Type B pancreatic cell (in vitro differentiated cells): ENCODE measurements at regions not wholly inside any gene's neighbourhood (a gene's known extent, or its start where the extent isn't known, plus 50 kb on each side); places are given as distances from the start of the nearest gene placed in this dataset.

Experiments used
- DNase-seq: peaks from one replicate; pipeline ENCODE4 v3.0.0; 2021; ENCODE audit warnings: mixed read lengths; ENCODE audit not compliant: unreplicated experiment; ENCODE audit errors: extremely low spot score
- H3K27ac Mint-ChIP-seq: 2 replicates; pipeline ENCODE4 v1.8.0; 2021; ENCODE audit warnings: mild to moderate bottlenecking, mixed read lengths
- H3K27me3 Mint-ChIP-seq: 2 replicates; pipeline ENCODE4 v1.8.0; 2021; ENCODE audit warnings: mixed read lengths
- H3K36me3 Mint-ChIP-seq: 2 replicates; pipeline ENCODE4 v1.8.0; 2021; ENCODE audit warnings: mixed read lengths
- H3K4me1 Mint-ChIP-seq: one replicate; pipeline ENCODE4 v1.8.0; 2021; ENCODE audit warnings: mixed read lengths; ENCODE audit not compliant: unreplicated experiment
- H3K4me3 Mint-ChIP-seq: 2 replicates; pipeline ENCODE4 v1.8.0; 2021; ENCODE audit warnings: mild to moderate bottlenecking, mixed read lengths
- H3K9me3 Mint-ChIP-seq: 2 replicates; pipeline ENCODE4 v1.8.0; 2021; ENCODE audit warnings: mixed read lengths
- TF ChIP-seq, protein P1 (sequence below): fragments of 200-600 bp; sonication (generic); conservative IDR thresholded peaks from 2 replicates; pipeline ENCODE4 v1.5.0; 2021; ENCODE audit warnings: antibody characterized with exemption, mild to moderate bottlenecking

DNA sequence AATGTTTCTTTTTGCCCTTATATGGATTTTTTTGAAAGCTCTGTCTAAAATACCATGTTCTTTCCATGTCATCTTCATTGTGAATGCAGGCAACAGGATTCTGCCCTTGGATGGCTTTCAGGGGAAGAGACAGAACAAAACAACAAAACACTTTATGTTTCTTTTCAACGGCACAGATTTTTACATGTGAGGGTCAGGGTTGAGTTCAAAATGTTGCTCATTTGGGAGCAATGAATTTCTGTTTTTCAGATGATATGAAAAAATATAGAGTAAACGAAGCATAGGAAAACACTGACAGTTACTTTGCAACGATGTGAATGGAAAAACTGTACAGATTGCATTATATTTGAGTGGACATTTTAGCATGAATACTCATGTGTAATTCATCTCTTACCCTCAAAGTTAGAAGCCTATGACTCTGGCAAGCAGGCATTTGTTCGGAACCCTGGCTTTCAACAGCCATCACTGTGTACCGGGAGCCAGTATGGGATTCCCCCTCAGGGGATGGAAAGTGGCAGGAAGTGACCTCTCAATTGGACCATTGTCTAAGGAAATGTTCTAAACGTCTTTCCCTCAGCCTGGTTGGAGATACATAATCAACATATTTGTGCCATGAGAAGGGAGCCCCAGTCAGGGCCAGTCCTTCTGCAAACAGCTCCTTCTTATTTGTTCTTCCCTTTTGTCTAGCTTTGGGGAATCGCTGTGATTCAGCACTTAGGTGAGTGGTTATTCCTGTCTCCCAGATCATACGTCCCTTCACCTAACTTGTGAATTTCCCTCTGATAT, 153.9 kb upstream of the MEF2C start:
- Mint-ChIP-seq H3K4me1 (peaks cover 19% of the 10 kb centered on the region), H3K9me3 (peaks cover 5% of the 10 kb centered on the region), H3K27ac (no peak overlapping the region), H3K27me3 (peaks cover 28% of the 10 kb centered on the region), H3K4me3 (no peak overlapping the region), H3K36me3 (no peaks in the 10 kb centered on the region)
- DNase-seq = no peak
- TF ChIP-seq, protein P1, sequence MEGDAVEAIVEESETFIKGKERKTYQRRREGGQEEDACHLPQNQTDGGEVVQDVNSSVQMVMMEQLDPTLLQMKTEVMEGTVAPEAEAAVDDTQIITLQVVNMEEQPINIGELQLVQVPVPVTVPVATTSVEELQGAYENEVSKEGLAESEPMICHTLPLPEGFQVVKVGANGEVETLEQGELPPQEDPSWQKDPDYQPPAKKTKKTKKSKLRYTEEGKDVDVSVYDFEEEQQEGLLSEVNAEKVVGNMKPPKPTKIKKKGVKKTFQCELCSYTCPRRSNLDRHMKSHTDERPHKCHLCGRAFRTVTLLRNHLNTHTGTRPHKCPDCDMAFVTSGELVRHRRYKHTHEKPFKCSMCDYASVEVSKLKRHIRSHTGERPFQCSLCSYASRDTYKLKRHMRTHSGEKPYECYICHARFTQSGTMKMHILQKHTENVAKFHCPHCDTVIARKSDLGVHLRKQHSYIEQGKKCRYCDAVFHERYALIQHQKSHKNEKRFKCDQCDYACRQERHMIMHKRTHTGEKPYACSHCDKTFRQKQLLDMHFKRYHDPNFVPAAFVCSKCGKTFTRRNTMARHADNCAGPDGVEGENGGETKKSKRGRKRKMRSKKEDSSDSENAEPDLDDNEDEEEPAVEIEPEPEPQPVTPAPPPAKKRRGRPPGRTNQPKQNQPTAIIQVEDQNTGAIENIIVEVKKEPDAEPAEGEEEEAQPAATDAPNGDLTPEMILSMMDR = no peak

DNA sequence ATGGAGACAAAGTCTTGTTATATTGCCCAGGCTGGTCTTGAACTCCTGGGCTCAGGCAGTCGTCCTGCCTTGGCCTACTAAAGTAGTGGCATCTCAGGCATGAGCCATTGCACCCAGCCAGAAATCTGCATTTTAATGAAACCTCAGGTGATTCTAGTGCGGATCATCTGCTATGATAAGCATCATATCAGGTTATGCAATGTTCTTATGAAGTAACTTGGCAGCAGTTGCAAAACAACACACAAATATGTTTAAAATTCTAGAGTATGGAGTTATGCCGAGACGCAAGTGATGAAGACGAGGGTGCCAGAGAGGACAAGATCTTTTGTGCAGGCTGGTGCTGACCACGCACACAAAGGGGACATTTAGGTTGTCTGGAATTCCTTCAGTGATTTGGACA, 153.2 kb upstream of the MEF2C start:
- no peak for DNase-seq
- Mint-ChIP-seq H3K4me3 (no peak overlapping the region), H3K36me3 (no peaks in the 10 kb centered on the region), H3K9me3 (peaks cover 5% of the 10 kb centered on the region), H3K27ac (no peak overlapping the region), H3K27me3 (peaks cover 28% of the 10 kb centered on the region), H3K4me1 (peaks cover 12% of the 10 kb centered on the region)
- TF ChIP-seq, protein P1 = no peak

DNA sequence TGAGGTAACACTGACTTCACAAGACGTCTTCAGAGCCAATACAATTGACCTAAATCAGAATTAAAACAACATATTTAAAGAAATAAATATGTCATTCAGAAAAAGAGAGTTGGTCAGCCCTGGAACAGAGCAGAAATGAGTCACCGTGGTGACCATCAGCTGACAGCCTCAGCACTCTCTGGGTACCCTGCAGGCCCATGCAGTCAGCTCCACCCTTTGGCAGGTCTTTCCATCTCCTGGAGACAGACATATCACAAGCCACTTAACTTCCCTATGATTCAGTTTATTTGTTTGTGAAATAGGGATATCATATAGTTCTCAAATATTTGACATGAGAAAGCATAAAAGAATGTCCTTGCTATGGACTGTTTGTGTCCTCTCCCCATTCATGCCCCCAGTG, 151.6 kb upstream of the MEF2C start:
- Mint-ChIP-seq H3K4me1 (peaks cover 9% of the 10 kb centered on the region), H3K27ac (no peak overlapping the region)

DNA sequence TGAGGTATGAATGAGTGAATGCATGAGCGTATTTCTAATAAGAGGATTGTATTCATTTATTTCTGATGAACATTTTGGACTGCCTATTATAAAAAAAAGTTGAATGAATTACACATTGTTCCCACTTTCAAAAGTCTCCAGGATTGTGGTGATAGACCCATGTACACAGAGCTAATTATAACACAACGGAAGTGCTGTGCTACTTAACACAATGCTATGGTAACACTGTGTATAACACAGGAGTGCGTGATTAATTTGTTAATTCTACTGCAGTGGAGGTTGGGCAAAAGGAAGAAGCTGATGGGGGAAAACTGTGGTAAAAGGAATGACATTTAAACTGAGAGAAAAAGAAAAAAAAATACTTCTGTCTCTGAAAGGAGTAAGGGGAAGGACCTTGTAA, 147.8 kb upstream of the MEF2C start:
- no peak for DNase-seq
- peaks cover 3% of the 10 kb centered on the region for H3K36me3 Mint-ChIP-seq
- TF ChIP-seq, protein P1 = no peak
- peaks cover 25% of the 10 kb centered on the region for H3K27me3 Mint-ChIP-seq
- no peak overlapping the region for H3K4me3 Mint-ChIP-seq
- no peaks in the 10 kb centered on the region for H3K4me1 Mint-ChIP-seq
- H3K9me3 Mint-ChIP-seq = peaks cover 8% of the 10 kb centered on the region
- no peak overlapping the region for H3K27ac Mint-ChIP-seq

More for the DNA sequence above, 151.6 kb upstream of the MEF2C start:
- Mint-ChIP-seq H3K27me3 (peaks cover 21% of the 10 kb centered on the region), H3K4me3 (no peak overlapping the region), H3K36me3 (no peaks in the 10 kb centered on the region), H3K9me3 (peaks cover 5% of the 10 kb centered on the region)
- DNase-seq = no peak
- TF ChIP-seq, protein P1 = no peak

DNA sequence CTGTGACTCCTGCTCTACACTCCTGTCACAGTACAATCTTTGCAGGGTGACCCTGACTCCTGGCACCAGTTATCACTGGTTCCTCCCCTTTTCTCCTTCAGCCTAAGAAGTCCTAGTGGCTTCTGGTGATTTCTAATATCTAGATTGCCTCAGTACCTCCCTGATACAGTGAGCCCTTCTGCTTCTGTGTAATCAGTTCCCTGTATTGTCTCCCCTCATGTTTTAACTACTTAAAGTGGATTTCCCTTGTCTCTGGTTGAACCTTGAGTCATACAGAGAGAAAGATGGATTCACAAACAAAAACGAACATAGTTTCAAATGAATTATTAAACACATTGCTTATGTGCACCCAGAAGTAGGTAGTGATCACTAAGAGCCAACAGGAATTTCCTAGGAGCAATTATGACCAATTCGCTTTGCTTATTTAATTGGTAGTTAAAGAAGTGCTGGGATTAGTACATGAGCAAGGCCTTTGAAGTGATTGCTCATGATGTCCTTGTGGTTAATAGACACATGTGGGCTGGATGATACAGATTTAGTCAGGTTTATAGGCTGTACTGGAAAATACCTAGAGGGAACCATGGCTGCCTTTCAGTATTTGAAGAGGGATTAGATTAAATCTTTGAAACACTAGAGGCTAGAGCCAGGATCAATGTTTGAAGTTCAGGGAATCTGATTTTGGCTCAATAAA, 145.8 kb upstream of the MEF2C start:
- Mint-ChIP-seq H3K27me3 (peaks cover 30% of the 10 kb centered on the region), H3K4me1 (no peaks in the 10 kb centered on the region), H3K4me3 (no peak overlapping the region), H3K27ac (no peak overlapping the region), H3K9me3 (peaks cover 8% of the 10 kb centered on the region), H3K36me3 (peaks cover 3% of the 10 kb centered on the region)
- TF ChIP-seq, protein P1 = no peak
- no peak for DNase-seq
